GM12864 (cell line): ENCODE measurements at regions not wholly inside any gene's neighbourhood (a gene's known extent, or its start where the extent isn't known, plus 50 kb on each side); places are given as distances from the start of the nearest gene placed in this dataset.

Source experiments
- DNase-seq: peaks from one replicate; pipeline ENCODE4 v3.0.0-alpha.2; 2011; ENCODE audit warnings: low read depth
- H3K4me3 ChIP-seq: 2 replicates; pipeline ENCODE4 v1.5.1; 2011; ENCODE audit warnings: mild to moderate bottlenecking, low read depth, low read length, control low read depth
- TF ChIP-seq, protein P1 (sequence below): IDR thresholded peaks from 2 replicates; pipeline ENCODE4 v1.5.1; 2011; ENCODE audit warnings: low read depth, mild to moderate bottlenecking, moderate library complexity, low read length, control low read depth, inconsistent platforms; ENCODE audit errors: missing control alignments

DNA sequence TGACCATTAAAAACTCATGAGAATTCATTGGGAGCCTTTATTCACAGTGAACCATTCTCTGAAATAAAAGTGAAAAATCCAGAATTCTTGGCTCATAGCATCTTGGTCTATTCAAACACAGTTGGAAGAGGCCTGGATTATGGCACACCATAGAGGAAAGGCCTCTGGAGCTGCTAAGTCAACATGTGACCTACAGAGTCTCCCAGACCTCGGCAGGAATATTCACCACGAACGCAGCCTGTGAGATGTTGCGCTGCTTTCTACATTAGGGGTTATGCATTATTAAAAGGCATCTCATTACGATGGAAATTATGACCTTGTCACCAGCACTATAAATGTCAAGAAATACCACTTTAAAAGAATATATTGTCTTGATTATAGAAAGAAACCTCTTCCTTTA lies 132.6 kb downstream of the EFNB2 start:
- no peak for DNase-seq
- TF ChIP-seq, protein P1, sequence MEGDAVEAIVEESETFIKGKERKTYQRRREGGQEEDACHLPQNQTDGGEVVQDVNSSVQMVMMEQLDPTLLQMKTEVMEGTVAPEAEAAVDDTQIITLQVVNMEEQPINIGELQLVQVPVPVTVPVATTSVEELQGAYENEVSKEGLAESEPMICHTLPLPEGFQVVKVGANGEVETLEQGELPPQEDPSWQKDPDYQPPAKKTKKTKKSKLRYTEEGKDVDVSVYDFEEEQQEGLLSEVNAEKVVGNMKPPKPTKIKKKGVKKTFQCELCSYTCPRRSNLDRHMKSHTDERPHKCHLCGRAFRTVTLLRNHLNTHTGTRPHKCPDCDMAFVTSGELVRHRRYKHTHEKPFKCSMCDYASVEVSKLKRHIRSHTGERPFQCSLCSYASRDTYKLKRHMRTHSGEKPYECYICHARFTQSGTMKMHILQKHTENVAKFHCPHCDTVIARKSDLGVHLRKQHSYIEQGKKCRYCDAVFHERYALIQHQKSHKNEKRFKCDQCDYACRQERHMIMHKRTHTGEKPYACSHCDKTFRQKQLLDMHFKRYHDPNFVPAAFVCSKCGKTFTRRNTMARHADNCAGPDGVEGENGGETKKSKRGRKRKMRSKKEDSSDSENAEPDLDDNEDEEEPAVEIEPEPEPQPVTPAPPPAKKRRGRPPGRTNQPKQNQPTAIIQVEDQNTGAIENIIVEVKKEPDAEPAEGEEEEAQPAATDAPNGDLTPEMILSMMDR = no peak
- H3K4me3 ChIP-seq = no peak overlapping the region

DNA sequence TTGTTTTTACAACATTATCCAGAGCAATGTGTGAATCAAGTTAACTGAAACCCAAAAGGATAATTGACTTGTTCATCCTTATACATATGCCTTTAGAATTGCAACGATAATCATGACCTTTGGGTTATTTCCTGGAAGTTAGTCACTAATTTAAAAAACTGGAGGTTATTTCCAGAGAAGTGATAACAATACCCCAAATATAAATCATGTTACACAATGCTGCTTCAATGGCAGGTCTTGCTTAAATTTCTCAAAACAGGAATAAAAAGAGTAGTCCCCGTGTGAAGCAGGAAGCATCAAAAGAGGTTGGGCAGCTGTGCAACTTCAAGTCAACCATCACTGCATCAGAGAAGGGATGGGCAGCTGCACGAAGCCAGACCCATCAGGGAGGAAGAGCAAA lies 134.4 kb downstream of the EFNB2 start:
- TF ChIP-seq, protein P1 = no peak
- DNase-seq = no peak
- H3K4me3 ChIP-seq = no peak overlapping the region

GRCh38 chr13:106400289-106400688 lies 135.2 kb downstream of the EFNB2 start:
- no peak for DNase-seq
- no peak overlapping the region for H3K4me3 ChIP-seq
- TF ChIP-seq, protein P1 = no peak

DNA sequence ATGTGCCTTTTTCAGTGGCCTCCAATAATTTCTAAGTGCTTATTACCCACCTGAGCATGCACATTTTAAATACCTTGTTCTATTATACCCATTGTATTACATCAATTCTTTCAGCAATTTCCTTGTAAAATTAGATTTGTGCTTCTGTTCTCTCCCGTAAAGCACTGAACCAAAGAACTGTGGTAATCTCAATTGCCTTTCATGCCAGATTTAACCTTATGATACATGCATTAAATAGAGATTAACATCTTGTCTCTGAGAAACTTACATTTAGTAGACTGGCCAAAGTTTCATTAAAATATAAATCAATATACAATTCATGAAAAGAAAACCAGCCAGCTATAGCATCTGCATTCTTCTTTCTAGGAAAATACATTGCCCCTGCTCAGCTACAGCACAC lies 137.2 kb downstream of the EFNB2 start:
- TF ChIP-seq, protein P1 = no peak
- H3K4me3 ChIP-seq = no peak overlapping the region
- no peak for DNase-seq

- H3K4me3 ChIP-seq = no peak overlapping the region
- TF ChIP-seq, protein P1 = no peak
- no peak for DNase-seq
Measured at GRCh38 chr13:106393776-106394175, 141.7 kb downstream of the EFNB2 start.

GRCh38 chr13:106391681-106392080 lies 143.8 kb downstream of the EFNB2 start:
- no peak overlapping the region for H3K4me3 ChIP-seq
- TF ChIP-seq, protein P1 = no peak

GRCh38 chr13:106391271-106391670 lies 144.2 kb downstream of the EFNB2 start:
- no peak for DNase-seq
- TF ChIP-seq, protein P1 = no peak
- H3K4me3 ChIP-seq = no peak overlapping the region

More at GRCh38 chr13:106391681-106392080, 143.8 kb downstream of the EFNB2 start:
- DNase-seq = no peak
